Activated CD8-positive, alpha-beta memory T cell treated with anti-CD3 and anti-CD28 coated beads, Interleukin-2, amount 50 U/mL, for 1 hour (primary cell): ENCODE measurements at regions not wholly inside any gene's neighbourhood (a gene's known extent, or its start where the extent isn't known, plus 50 kb on each side); places are given as distances from the start of the nearest gene placed in this dataset.

ENCODE experiments used
- DNase-seq: peaks from one replicate; pipeline ENCODE4 v3.0.0-alpha.2; 2020; ENCODE audit errors: extremely low read depth

DNA sequence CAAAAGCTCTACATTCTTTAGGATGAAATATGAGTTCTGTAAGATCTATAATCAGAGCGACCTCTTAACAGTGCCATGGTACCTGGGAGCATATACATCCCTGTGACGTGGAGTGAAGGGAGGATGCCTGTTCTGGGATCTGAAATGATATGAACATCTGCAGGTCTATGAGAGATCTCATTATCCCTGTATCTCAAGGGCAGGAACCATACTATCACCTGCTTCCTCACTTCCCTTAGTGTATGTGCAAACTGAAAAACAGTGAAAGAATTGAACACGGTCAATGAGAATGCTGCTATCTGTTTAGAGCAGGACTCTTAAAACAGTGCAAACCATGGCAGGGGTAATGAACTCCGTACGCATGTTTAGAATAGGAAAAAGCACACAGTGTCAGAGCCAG is 364.0 kb downstream of the LPIN1 start:
- DNase-seq, result no peak

DNA sequence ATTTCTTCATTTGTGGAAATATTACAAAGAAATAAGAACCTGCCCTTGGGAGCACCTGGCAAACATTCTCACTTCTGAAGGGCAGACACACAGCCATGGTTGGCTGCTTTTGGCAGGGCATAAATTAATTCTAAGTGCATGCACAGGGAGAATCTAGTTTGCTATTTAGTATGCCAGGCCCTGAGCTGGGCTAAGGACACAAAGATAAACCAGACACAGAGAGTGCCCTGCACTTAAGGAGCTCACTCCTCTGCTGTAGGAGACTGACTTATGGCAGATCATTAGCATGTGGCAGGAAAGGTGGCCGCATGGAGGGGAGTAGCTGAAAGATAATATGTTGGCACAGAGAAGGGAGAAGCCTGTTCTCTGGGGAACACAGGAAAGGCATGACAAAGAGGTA is 367.0 kb downstream of the LPIN1 start:
- DNase-seq, result no peak

DNA sequence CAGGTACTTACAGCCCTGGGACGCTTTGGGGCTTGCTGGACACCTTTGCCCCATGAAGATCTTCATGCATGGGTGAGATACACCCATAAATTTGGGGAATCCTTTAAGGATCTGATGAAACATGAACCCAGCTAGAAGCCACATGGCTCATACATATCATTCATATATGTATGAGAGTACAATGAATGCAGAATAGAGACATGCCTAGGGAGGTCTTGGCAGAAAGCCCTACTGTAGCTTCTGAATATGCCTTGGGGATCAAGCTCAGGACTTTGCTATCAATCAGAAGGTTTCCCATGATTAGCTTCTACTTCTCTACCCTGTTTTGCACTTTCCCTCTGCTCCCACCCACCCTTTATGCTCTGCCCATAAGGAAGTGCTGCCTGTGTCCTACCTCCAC is 368.4 kb downstream of the LPIN1 start:
- DNase-seq, result no peak

DNA sequence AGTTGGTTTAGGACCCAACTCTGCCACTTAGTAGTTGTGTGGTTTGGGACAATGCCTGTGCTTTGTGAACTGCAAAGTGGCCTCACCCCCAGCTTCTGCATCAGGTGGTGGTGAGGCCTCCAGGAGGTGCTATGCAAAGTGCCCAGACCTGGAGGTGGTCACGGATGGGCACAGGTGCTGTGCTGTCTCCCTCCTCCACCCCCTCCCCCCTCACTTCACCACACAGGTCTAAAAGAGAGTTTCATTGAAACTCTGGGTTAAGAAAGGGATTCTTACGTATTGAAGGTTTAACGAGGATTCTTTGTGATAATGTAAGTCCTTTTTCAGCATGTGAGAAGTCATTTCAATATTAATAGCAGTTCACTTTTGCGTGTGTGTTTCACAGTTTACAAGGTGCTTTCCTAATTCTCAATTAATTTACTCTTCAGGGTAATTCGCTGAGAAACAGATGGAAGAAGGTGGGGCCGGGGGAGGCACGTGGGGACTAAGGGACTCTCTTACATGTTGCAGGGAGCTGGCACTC is 369.9 kb downstream of the LPIN1 start:
- no peak for DNase-seq

DNA sequence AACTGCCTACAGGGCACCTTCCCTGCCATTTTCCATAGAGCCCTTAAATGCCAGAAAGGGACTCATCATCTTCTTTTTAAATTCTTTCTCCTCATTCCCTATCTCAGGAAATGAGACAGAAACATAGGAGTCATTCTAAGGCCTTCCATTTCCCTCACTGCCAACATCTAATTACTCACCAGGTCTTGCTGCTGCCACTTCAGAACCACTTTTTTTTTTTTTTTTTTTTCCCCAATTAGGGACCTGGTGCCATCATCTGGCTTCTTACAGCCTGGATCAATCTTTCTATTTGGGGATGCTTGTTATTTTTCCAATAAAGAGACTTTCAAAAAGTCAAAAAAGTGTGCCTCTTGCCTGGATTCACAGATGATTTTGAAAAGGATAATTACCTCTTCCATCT is 373.4 kb downstream of the LPIN1 start:
- no peak for DNase-seq

DNA sequence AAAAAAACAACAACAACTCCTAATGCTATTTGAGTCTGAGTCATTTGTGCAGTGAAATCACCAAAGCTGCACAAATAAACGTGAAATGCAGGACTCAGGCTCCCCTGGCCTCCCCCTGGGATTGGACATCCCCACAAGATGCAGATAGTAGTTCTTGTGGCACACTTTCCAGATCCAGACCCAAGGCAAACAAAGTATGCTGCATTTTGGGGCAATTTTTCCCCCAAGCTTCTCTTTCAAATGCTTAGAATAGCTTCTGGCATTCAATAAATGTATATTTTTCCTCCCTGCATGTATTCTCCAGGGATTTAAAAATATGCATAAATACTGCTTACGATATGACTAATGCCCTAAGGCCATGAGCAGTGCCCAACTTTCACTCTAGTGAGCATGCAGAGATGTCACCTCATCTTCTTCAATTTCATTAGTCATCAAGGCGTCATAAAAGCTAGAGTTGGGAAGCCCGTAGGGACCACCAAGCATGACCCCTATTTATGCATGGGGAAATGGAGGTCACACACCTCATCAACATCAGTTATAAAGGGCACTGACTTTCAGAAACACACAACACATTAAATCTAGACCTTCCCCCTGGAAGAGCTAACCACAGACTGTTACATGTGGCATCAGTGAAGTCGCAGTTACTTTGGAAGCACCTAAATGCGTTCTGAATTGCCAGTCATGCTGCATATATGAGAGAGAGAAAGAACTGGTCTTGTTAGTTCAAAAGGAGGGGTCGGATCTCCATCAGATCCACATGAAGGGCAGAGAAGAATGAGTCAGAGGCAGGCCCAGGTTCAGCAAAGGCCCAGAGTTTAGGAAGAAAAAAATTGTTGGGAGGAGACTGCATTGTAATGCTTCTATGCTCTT is 374.1 kb downstream of the LPIN1 start:
- no peak for DNase-seq

DNA sequence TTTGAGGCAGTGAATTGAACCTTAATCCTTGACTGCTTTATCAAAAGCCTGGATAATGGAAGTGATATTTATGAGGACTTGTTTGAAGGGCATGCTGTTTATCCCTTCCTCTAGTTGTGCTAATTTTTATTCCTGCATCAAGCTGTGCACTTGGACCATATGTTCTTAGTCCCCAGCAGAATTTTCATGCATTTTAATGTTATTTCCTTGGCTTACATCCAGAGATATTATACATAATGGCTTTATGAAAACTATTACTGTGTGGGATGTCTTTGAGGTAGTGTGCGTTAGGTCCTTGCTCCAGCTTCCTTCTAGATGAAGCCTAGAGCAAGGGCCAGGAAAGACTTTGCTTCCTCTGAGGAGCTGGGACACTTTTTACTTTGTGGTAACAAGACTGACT is 378.4 kb downstream of the LPIN1 start:
- no peak for DNase-seq

DNA sequence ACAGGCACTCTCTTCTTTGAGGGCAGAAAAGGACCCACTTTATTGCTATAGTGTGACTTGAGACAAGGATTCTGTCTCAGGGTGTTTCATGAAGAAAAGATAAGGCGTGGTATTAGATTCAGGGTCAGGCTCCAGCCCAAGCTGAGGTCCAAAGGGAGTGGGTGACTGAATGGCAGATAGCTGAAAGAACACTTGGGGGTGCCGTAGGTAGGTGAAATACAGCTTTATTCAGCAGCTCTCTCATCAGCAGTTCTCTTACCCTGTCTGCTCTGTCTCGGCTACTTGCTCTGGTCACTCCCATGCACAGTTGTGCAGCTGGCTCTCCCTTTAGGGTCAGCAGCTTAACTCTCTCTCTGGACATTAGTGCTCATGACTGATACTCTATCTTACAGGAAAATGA is 379.9 kb downstream of the LPIN1 start:
- DNase-seq, result no peak

DNA sequence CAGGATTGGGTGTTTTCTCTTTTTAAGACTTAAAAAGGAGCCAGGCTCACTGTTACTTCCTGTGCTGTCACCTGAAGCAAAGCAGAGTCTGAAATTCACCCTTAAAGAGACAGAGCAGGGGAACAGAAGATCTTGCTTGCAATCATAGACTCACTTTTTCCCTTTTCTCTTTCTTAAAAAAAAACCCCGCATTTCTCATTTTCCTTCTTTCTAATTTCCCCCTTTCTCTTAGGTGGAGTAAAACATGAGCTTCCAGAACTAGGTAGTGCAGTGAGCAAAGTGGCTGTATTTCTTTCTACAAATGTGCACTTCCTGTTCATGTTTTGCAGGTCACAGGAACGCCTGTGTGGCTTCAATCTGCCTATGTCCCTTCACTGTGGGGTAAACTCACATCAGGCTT is 381.2 kb downstream of the LPIN1 start:
- no peak for DNase-seq

DNA sequence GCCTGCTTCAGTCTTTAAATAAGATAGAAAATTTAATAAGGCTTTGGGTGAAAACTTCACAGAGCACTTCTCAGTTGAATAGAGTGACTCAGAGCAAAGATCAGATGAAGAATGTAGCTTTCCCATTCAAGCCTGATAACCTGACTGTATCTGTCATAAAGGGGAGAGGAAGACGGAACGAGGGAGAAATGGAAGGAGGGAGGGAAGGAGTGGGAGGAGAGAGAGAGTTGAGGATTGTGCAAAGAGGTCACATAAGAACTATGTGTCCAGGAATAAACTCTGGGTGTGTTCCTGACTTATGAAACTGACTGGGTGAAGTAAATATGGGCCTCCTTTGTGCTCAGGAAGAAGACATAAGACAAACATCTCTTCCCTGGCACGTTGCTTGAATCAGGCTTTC is 385.5 kb downstream of the LPIN1 start:
- no peak for DNase-seq

DNA sequence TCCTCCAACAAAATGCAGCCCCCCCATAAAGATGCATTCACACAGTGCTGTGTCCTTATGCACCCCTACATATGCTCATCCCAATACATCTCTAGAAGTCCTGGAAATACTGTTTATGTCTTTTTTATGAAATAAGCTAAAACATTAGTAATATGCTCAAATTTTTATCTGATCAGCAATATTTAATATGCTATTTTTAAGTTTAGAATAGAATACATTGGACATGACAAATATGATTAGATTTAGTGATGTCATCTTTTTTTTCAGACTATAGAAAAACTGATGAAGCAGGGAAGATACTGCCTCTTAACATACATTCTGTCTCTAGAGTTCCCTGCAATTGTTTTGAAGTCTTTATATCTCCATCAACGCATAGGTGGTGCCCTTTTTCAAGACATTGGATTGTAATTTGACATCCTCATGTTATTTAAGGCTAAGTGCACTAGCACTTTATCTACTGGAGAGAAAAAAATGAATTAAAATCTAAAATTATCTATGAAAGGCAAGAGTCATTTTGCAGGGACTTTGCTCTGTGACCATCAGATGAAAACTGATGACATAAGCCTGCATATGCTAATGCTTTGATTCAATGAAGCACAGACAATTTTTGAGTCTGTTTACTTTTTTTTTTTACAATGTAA is 395.3 kb downstream of the LPIN1 start:
- no peak for DNase-seq

DNA sequence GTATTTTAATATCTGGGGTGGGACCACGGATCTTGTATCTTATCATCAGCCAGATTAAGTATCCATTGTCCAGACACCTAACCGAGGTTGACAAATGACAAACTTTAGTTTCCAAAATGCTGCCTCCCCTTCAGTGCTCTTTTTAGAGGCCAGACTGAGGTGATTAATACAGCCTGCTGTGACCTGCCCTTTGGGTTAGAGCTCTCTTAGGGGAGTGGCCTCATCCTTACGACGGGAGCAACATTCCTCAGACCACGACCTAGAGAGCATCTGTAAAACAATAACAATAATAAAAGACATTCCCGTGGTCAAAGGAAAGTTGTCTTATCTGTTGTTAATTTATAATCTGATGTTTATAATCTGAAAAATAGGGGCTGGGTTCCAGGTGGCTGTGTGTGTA is 405.3 kb downstream of the LPIN1 start:
- DNase-seq, result no peak

DNA sequence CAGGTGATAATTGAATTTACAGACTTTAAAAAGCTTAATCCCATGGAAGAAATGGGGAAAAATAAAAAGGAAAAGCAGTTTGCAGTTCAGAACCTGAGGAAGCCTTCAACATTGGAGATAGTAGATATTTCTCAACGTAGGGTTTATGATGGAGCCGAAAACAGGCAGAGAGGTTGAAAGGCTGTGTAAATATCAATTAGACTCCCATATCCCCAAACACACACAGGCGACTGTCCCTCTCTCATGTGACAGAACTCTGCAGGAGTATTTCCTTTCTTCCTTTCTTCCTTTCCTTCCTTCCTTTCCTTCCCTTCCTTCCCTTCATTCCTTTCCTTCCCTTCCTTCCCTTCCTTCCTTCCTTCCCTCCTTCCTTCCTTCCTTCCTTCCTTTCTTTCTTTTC is 406.5 kb downstream of the LPIN1 start:
- DNase-seq, result no peak

DNA sequence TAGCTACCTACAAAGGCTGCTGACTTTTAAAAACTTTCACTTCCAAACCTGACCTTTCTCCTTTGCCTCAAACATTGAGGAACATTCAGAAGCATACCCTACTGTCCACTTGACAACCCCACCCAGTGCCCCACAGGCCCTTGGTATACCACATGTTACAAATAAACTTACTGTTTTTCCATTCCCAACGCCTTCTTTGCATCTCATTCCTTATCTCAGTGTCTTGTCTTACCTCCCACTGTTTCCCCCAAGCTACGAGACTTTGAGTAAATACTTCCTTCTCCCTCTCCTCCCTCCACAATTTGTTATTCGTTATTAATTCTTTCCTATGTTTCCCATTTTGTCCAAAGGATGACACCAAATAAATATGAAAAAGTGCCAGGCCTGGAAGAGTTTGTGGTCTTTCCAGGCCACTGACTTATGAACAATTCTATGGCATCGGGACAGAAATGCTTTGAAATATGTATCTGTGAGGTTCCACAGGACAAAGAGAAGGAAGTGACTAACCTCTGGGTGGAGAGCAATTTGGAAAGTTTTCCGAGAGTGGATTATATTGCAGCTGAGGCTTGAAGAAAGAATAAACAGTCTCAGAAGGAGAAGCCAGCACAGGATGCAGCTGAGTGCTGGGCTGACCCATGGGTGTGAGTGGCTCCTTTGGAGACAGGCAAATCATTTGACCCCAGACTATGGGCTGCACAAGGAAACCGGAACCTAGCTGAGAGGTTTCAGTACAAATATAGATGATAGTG is 409.0 kb downstream of the LPIN1 start:
- no peak for DNase-seq

DNA sequence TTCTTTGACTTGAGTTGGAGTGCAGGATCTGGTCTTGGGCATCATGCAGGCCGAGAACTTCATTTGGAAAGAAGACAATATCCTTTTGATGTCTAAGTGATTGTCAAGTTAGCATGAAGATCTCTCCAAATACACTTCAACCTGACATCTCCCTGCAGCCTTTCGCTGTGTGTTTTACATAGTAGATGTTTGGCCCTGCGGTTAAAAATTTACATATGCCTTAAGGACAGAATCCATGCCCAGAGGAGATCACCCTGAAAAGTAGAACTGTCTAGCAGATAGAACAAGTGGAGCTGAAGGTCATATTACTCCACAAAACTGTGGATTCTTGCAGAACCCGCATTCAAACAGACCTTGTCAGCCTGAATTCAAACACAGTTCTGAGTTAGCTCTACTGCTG is 409.9 kb downstream of the LPIN1 start:
- DNase-seq, result no peak

DNA sequence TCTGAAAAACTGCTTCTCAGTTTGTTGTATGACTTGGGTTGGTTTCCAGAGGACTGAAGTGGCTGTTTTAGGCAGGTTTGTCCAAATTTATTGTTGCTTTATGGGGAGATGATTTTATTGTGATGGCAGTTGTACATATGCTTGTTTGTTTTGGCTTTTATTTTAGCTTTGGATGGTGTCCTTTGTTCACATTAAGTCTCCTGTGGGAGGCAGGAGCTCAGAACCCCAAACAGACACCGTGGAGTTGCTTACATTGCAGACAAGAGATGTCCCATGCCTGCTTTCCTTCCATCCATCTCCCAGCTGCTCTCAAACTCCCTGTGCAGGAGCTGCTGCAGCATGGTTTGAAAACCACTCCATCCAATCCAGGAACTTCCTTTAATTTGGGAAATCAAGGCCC is 414.7 kb downstream of the LPIN1 start:
- DNase-seq, result no peak

DNA sequence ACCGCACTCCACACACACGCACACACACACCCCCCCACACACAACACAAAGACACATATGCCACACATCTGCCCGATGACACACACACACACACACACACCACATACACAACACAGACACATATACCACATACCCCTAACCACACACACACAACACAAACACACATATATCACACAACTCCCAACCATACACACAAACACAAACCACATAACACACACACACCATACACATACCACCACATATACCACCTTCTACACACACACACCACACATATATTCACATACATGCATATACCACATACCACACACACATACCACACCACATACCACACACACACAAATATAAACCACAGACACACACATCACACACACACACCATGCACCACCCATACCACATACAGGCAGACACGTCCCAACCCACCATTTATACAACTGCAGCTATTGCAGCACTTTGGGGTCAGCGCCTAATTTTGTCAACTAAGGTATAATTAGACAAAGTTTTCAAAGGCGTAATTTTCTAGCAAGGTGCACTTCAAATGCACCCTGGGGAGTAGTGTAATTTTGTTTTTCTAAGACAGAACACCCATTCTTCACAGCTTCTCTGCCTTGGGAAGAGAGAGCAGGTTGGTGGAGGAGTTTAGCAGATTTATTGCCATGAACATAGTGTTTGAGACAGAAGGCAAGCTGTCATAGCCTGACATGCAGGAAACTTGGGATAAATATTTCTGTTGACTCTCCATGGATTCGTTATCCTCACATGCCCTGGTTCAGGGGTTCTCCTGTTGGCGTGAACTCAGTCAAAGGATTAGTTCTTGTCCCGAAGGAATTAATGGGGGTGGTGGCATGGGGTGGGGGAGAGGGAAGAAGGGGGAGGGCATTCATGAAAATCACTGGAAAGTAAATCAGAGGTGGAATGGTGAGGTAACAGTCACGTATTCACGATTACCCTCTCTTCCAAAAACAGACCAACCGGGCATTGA is 416.1 kb downstream of the LPIN1 start:
- no peak for DNase-seq

DNA sequence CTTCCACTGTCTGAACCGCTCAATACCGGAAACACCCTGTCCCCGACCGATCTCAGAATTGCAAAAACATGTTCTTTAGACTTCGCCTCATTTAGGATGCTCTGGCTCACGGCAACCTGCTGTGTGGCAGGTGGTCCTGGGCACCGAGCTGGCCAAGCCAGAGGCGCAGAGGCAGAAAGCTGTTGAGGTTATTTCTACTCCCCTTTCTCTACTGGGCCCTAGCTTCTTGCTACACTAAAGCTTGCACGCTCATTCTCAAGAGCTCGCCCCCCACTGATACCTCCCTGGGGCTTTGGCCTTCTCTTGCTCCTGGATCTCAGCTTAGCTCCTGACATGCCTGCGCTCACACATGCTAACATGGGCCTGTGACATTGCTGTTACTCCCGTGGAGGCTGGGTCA is 417.4 kb downstream of the LPIN1 start:
- DNase-seq, result no peak

DNA sequence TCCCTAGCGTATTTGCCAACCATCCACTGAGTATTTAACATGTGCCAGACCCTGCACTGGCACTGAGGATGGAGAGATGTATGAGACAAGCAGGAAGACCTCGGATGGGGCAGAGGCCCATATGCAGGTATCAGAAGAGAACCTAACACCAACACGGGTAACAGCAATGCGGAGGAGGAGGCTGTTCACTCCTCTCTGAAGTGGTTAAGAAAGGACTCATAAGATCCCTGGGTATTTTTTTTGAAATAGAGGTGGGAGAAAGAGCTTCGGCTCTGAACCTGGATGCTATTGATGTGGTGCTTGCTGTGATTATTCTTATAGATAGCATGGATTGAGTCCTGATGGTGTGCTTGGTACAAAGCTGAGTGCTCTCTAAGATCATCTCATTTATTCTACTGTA is 418.3 kb downstream of the LPIN1 start:
- no peak for DNase-seq

DNA sequence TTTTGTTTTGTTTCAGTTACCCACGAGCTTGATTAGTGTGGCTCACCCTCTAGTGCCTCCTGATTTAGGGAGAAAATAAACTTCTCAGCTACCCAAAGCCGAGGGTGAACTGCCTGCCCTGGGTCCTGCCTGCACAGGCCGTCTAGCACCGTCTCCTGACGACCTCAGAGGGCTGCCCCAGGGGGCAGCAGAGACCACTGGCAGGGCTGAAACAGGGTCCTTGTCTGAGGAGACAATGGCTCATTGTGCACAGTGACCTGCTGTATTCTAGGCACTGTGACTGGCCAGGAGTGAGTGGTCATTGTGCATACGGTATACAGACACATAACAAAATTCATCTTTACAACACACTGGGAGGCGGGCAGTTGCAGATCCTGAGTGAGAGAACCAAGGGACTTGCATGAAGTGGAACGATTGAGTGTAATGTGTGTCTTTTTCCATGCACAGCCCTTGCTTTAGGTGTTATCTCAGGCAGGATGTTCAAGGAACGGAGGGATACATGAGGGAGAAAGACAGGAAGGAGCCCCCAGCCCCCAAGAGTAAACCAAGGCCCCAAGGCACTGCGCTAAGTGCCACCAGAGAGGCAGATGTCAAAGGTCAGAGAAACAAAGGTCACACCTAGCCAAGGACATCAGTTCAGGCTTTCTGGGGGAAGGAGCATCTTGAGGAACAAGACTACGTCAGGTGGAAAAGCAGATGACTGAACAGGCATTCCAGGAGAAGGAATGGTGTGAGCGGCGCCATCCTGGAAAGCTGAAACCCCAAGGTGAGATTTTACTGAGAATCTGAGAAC is 421.3 kb downstream of the LPIN1 start:
- no peak for DNase-seq

DNA sequence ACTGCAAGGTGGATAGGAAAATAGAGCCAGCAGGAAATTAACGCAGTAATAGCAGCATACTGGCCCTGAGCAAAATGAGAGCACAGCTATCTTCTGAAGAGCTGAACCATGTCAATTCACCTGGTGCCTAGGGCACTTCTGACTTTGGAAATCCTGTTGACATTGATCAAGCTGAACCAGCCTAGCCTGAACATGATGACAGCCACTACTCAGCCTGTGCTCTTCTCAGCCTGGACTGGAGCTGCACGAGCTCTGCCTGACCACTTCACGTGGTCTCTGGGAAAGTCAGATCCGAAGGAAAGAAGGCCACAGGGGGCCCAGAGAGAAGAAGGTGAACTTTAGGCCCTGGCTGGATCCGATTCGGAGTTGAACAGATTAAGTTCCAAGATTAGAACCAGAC is 421.9 kb downstream of the LPIN1 start:
- no peak for DNase-seq
